Body of pancreas (tissue), 4 donors: ENCODE measurements at regions not wholly inside any gene's neighbourhood (a gene's known extent, or its start where the extent isn't known, plus 50 kb on each side); places are given as distances from the start of the nearest gene placed in this dataset.

Experiments used
- ATAC-seq: fragments of 150-250 bp; one replicate; pipeline ENCODE4 v1.9.1; 2016
- DNase-seq, 4 donors: peaks; one replicate each; pipeline ENCODE4 v3.0.0-alpha.2; 2019
- H3K27ac ChIP-seq, 4 donors: fragments of 200-600 bp; sonication (generic); 1 replicate in 3 of 4; 2 replicates in 1 of 4; pipeline versions ENCODE4 v1.5.1 to v1.6.1; 2016 to 2019; ENCODE audit warnings: mild to moderate bottlenecking in 1 of 4, mixed read lengths in 1 of 4, moderate library complexity in 1 of 4
- H3K27me3 ChIP-seq, 2 donors: fragments of 200-600 bp; sonication (generic); one replicate each; pipeline ENCODE4 v1.6.0; 2016; ENCODE audit warnings: mild to moderate bottlenecking in 1 of 2
- H3K36me3 ChIP-seq, 2 donors: fragments of 200-600 bp; sonication (generic); replicated peaks in 1 of 2; 2 replicates each; pipeline ENCODE4 v1.5.1; 2016; ENCODE audit warnings: low read depth in 2 of 2; ENCODE audit not compliant: insufficient read depth in 1 of 2
- H3K4me1 ChIP-seq: fragments of 200-600 bp; sonication (generic); one replicate; pipeline ENCODE4 v1.6.0; 2016
- H3K4me3 ChIP-seq, 2 donors: fragments of 200-600 bp; sonication (generic); 1 replicate in 1 of 2; 2 replicates in 1 of 2; pipeline ENCODE4 v1.5.1; 2016 to 2019
- H3K9me3 ChIP-seq, 3 donors: fragments of 200-600 bp; sonication (generic); 1 replicate in 2 of 3; 2 replicates in 1 of 3; pipeline ENCODE4 v1.5.1; 2016
- POLR2A ChIP-seq, 3 donors: fragments of 450-650 bp; IDR thresholded peaks; one replicate each; pipeline ENCODE4 v1.6.1; 2016; ENCODE audit warnings: antibody characterized with exemption in 3 of 3, mild to moderate bottlenecking in 2 of 3
- WGBS, 2 donors: methylation state at CpG; one replicate each; pipeline ENCODE4 v1.1.5; 2017; 5-methylcytosine and 5-hydroxymethylcytosine counted together
- intact Hi-C: fragments of 100-400 bp; cut with DNase I; formaldehyde crosslinking; loops from one replicate; pipeline ENCODE4 v1.15.1; 2023
- TF ChIP-seq, protein P1 (sequence below), 7 experiments: fragments of 450-650 bp in 4 of 7; fragments of 200-600 bp in 3 of 7; sonication (generic) in 3 of 7; IDR thresholded peaks; one replicate each; pipeline ENCODE4 v1.5.1; 2016 to 2019; ENCODE audit warnings: antibody characterized with exemption in 7 of 7

DNA sequence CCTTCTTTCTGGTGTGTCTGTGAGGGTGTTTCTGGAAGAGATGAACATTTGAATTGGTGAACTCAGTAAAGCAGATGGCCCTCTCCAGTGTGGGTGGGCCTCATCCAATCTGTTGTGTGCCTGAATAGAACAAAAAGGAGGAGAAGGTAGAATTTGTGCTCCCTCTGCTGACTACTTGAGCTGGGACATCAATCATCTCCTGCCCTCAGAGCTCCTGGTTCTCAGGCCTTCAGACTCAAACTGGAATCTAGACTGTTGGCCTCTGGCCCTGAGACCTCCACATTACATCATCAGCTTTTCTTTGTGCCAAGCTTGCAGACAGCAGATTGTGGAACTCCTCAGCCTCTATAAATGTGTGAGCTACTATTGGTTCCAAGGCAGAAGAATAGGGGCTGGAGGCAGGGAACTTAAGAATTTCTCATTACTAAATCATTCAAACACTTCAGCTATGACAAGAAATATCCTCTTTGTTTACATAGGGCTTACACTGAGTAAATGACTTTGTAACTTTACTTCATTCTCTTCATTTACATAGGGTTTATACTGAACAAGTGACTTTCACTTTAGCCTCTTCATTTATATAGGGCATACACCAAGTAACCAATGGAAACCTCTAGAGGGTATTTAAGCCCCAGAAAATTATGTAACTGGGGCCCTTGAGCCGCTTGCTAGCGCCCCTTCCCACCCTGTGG, 86.9 kb upstream of the NWD2 start:
- intact Hi-C loops: no loop called here
- no peak overlapping the region for H3K27ac ChIP-seq
- no peaks in the 10 kb centered on the region for H3K4me1 ChIP-seq
- H3K4me3 ChIP-seq: no peak overlapping the region
- TF ChIP-seq, protein P1, sequence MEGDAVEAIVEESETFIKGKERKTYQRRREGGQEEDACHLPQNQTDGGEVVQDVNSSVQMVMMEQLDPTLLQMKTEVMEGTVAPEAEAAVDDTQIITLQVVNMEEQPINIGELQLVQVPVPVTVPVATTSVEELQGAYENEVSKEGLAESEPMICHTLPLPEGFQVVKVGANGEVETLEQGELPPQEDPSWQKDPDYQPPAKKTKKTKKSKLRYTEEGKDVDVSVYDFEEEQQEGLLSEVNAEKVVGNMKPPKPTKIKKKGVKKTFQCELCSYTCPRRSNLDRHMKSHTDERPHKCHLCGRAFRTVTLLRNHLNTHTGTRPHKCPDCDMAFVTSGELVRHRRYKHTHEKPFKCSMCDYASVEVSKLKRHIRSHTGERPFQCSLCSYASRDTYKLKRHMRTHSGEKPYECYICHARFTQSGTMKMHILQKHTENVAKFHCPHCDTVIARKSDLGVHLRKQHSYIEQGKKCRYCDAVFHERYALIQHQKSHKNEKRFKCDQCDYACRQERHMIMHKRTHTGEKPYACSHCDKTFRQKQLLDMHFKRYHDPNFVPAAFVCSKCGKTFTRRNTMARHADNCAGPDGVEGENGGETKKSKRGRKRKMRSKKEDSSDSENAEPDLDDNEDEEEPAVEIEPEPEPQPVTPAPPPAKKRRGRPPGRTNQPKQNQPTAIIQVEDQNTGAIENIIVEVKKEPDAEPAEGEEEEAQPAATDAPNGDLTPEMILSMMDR (IDR thresholded peaks at IDR 0.05): no peak
- TF ChIP-seq POLR2A (IDR thresholded peaks at IDR 0.05): no peak
- no peak for DNase-seq
- 74 to 93% methylated on average over 2 of the region's 2 CpGs for WGBS, 2 donors
- H3K9me3 ChIP-seq: no peaks in the 10 kb centered on the region
- H3K36me3 ChIP-seq: no peaks in the 10 kb centered on the region
- no peak for ATAC-seq
- no peaks in the 10 kb centered on the region for H3K27me3 ChIP-seq

DNA sequence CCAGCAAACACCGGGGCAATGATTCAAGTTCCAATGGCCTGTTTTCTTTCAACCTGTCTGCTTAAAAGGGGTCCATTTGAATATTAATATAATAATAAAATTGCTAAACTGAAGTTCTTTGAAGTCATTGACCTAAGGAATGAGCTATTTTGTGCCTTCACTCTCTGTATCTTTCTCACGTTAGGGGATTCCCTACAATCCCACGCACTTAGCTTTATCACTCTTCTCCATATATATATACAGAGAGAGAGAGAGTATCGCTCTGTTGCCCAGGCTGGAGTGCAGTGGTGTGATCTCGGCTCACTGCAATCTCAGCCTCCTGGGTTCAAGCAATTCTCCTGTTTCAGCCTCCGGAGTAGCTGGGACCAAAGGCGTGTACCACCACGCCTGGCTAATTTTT, 83.9 kb upstream of the NWD2 start:
- 67 to 80% methylated on average over 8 of the region's 8 CpGs for WGBS, 2 donors
- H3K4me1 ChIP-seq: no peaks in the 10 kb centered on the region
- no peaks in the 10 kb centered on the region for H3K36me3 ChIP-seq
- no peak overlapping the region for H3K27ac ChIP-seq
- TF ChIP-seq POLR2A (IDR thresholded peaks at IDR 0.05): no peak
- TF ChIP-seq, protein P1 (IDR thresholded peaks at IDR 0.05): no peak
- DNase-seq: no peak
- H3K9me3 ChIP-seq: no peaks in the 10 kb centered on the region
- H3K4me3 ChIP-seq: no peak overlapping the region
- H3K27me3 ChIP-seq: no peaks in the 10 kb centered on the region
- ATAC-seq: no peak
- intact Hi-C loops: no loop called here

DNA sequence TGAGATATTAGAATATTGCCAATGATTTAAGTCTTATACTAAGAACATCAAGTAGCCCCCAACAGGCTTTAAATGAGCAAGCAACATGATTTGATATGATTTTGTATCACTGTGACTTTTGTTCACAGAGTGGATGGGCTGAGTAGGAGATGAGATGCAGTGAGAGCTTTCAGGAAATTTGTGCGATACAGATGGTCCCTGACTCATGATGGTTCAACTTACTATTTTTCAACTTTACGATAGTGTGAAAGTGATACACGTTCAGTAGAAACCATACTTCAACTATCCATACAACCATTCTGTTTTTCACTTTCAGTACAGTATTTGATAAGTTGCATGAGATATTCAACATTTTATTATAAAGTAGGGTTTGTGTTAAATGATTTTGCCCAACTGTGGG, 78.7 kb upstream of the NWD2 start:
- no peak for TF ChIP-seq POLR2A (IDR thresholded peaks at IDR 0.05)
- TF ChIP-seq, protein P1 (IDR thresholded peaks at IDR 0.05): no peak
- ATAC-seq: no peak
- Histone ChIP-seq H3K4me3 (no peak overlapping the region), H3K36me3 (no peaks in the 10 kb centered on the region), H3K27ac (no peak overlapping the region), H3K27me3 (no peaks in the 10 kb centered on the region), H3K9me3 (no peaks in the 10 kb centered on the region), H3K4me1 (no peaks in the 10 kb centered on the region)
- 61 to 67% methylated on average over 3 of the region's 3 CpGs for WGBS, 2 donors
- DNase-seq: no peak
- intact Hi-C loops: no loop called here

DNA sequence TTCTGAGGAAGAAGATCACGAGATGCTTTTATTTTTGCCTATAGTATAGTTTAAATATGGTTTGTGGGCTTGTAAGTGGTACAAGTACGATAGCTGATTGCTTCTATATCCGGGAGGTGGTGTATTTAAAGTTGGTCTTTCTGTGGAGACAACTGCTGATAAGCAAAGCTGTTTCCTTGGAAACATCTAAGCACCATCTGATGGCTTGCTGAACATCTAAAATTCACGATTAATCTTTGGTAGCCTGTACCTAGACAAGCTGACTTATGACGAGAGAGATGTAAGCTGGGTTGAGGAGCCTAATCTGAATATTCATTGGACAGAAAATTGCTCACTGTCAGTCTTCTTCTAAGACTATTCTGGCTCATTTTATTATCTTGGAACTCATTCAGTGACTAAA, 74.6 kb upstream of the NWD2 start:
- TF ChIP-seq POLR2A (IDR thresholded peaks at IDR 0.05): no peak
- TF ChIP-seq, protein P1 (IDR thresholded peaks at IDR 0.05): no peak
- intact Hi-C loops: no loop called here
- DNase-seq (no peak), ATAC-seq (no peak)
- H3K4me1 ChIP-seq: no peaks in the 10 kb centered on the region
- 55 to 67% methylated on average over 5 of the region's 5 CpGs for WGBS, 2 donors
- no peak overlapping the region for H3K27ac ChIP-seq
- no peak overlapping the region for H3K4me3 ChIP-seq
- H3K27me3 ChIP-seq: no peaks in the 10 kb centered on the region
- H3K36me3 ChIP-seq: no peaks in the 10 kb centered on the region
- H3K9me3 ChIP-seq: no peaks in the 10 kb centered on the region

DNA sequence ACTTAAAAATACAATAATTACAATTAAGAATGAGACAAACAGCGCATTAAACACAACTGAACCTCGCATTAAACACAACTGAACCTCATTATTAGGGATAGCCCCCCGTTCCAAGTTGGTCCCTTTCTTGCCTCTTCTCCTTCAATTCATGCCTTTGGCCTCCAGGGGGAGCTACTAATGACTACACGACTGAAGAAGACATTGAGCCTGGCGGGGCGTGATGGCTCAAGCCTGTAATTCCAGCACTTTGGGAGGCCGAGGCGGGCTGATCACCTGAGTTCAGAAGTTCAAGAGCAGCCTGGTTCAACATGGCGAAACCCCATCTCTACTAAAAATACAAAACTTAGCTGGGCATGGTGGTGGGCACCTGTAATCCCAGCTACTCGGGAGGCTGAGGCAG, 56.4 kb upstream of the NWD2 start:
- Histone ChIP-seq H3K27me3 (no peaks in the 10 kb centered on the region), H3K36me3 (no peaks in the 10 kb centered on the region), H3K4me1 (no peaks in the 10 kb centered on the region), H3K4me3 (no peak overlapping the region), H3K27ac (no peak overlapping the region), H3K9me3 (peaks cover 0 to 4% (median 0%) of the 10 kb centered on the region in 3 donors)
- 67% methylated on average over 10 of the region's 10 CpGs for WGBS, 2 donors
- intact Hi-C loops: no loop called here
- DNase-seq (no peak), ATAC-seq (no peak)
- no peak for TF ChIP-seq POLR2A (IDR thresholded peaks at IDR 0.05)
- TF ChIP-seq, protein P1 (IDR thresholded peaks at IDR 0.05): no peak
